K562 (cell line): ENCODE measurements at regions not wholly inside any gene's neighbourhood (a gene's known extent, or its start where the extent isn't known, plus 50 kb on each side); places are given as distances from the start of the nearest gene placed in this dataset.
A peak's percentile ranks its signal among the peaks of the same experiment; 100 is the strongest.

Source experiments
- ATAC-seq: fragments of 200-7000 bp; cut with Tn5 transposase; 3 replicates; pipeline ENCODE4 v1.9.1; 2020; ENCODE audit warnings: moderate library complexity
- BruUV-seq: library from RNA; stranded (reverse); fragments of 400-500 nt; replicated peaks from 2 replicates; lab custom pipeline; 2021; lab: Mats Ljungman, UMichigan
- CTCF ChIA-PET: fragments of 300-600 bp; formaldehyde crosslinking; extraction: SDS; loops from one replicate; lab custom pipeline; 2021; ENCODE audit warnings: low intra/inter-chr PET ratio; lab: Yijun Ruan, JAX
- POLR2A ChIA-PET: fragments of 300-600, 350-650 bp; sonication (Branson Sonifier 250); formaldehyde crosslinking; extraction: SDS; loops from one replicate; lab custom pipeline; 2021; ENCODE audit warnings: antibody characterized with exemption, inconsistent platforms; lab: Yijun Ruan, JAX
- DNase-seq, 4 experiments: peaks; one replicate each; pipeline versions ENCODE4 v3.0.0 to v3.0.0-alpha.2; 2011 to 2018; ENCODE audit warnings: low spot score in 3 of 4, mixed read lengths in 3 of 4; ENCODE audit errors: extremely low read depth in 1 of 4
- FAIRE-seq: peaks from 2 replicates; lab custom pipeline; 2011; peaks lifted over from hg19 to GRCh38; lab: Jason Lieb, UNC
- H2AFZ ChIP-seq: 2 replicates; pipeline ENCODE4 v1.6.0; 2011; ENCODE audit warnings: low read depth, low read length, control low read depth, inconsistent platforms
- H3K27ac ChIP-seq: fragments of 200-600 bp; 3 replicates; pipeline ENCODE4 v1.8.0; 2011; ENCODE audit warnings: low read depth, mild to moderate bottlenecking, control low read depth, inconsistent platforms, low read length, moderate library complexity, mixed read lengths; ENCODE audit errors: extremely low read depth
- H3K27me3 ChIP-seq, 2 experiments: fragments of 300-600 bp in 1 of 2; 2 replicates in 1 of 2; 3 replicates in 1 of 2; pipeline versions ENCODE4 v1.6.0 to v1.8.0; 2011; ENCODE audit warnings: inconsistent platforms in 2 of 2, low read length in 2 of 2, mild to moderate bottlenecking in 1 of 2, mixed read lengths in 1 of 2, moderate library complexity in 1 of 2; ENCODE audit not compliant: control insufficient read depth in 2 of 2, insufficient read depth in 2 of 2
- H3K36me3 ChIP-seq: fragments of 300-600 bp; 3 replicates; pipeline ENCODE4 v1.8.0; 2011; ENCODE audit warnings: mild to moderate bottlenecking, low read length, inconsistent platforms; ENCODE audit not compliant: control insufficient read depth, insufficient read depth
- H3K4me1 ChIP-seq, 2 experiments: fragments of 200-600 bp in 1 of 2; replicated peaks in 1 of 2; 2 replicates in 1 of 2; 3 replicates in 1 of 2; pipeline versions ENCODE4 v1.5.1 to v1.8.0; 2011; ENCODE audit warnings: inconsistent platforms in 2 of 2, low read length in 2 of 2, mild to moderate bottlenecking in 1 of 2, mixed read lengths in 1 of 2, moderate library complexity in 1 of 2; ENCODE audit not compliant: control insufficient read depth in 2 of 2, insufficient read depth in 2 of 2
- H3K4me2 ChIP-seq: 2 replicates; pipeline ENCODE4 v1.6.1; 2011; ENCODE audit warnings: low read length, control low read depth, inconsistent platforms, mixed read lengths; ENCODE audit not compliant: insufficient read depth
- H3K4me3 ChIP-seq: fragments of 200-600 bp; sonication (generic), shearing (Covaris generic); 2 replicates; pipeline ENCODE4 v1.5.1; 2016; ENCODE audit warnings: control low read depth, inconsistent platforms
- H3K79me2 ChIP-seq: fragments of 200-600 bp; 3 replicates; pipeline ENCODE4 v1.8.0; 2011; ENCODE audit warnings: low read length, inconsistent platforms; ENCODE audit not compliant: control insufficient read depth, insufficient read depth
- H3K9ac ChIP-seq, 2 experiments: 2 replicates each; pipeline versions ENCODE4 v1.6.0 to v1.6.1; 2011; ENCODE audit warnings: low read depth in 2 of 2, low read length in 2 of 2, control low read depth in 1 of 2, inconsistent platforms in 1 of 2, mild to moderate bottlenecking in 1 of 2, mixed read lengths in 1 of 2; ENCODE audit not compliant: insufficient read depth in 1 of 2
- H3K9me1 ChIP-seq: one replicate; pipeline ENCODE4 v1.6.0; 2011; ENCODE audit warnings: inconsistent platforms, mild to moderate bottlenecking, low read length, moderate library complexity; ENCODE audit not compliant: control insufficient read depth, insufficient read depth
- H3K9me3 ChIP-seq: replicated peaks from 2 replicates; pipeline ENCODE4 v1.5.1; 2011; ENCODE audit warnings: low read depth, low read length, inconsistent platforms; ENCODE audit not compliant: control insufficient read depth, insufficient read depth
- H4K20me1 ChIP-seq: replicated peaks from 2 replicates; pipeline ENCODE4 v1.6.1; 2011; ENCODE audit warnings: low read length, inconsistent platforms, mixed read lengths; ENCODE audit not compliant: control insufficient read depth, insufficient read depth
- BDP1 ChIP-seq: IDR thresholded peaks from 3 replicates; pipeline ENCODE4 v1.6.1; 2011; ENCODE audit not compliant: insufficient read length, insufficient read depth
- NEUROD1 ChIP-seq: fragments of 150-350 bp; IDR thresholded peaks from 2 replicates; pipeline ENCODE4 v1.6.1; 2014; ENCODE audit warnings: borderline replicate concordance, low read length, low read depth; ENCODE audit not compliant: partially characterized antibody
- NFE2 ChIP-seq: IDR thresholded peaks from 2 replicates; pipeline ENCODE4 v1.6.1; 2014; ENCODE audit warnings: antibody characterized with exemption, low read depth
- SIX5 ChIP-seq, 2 experiments: IDR thresholded peaks; 2 replicates each; pipeline ENCODE4 v1.6.1; 2011; ENCODE audit warnings: low read length in 2 of 2, borderline replicate concordance in 1 of 2, low read depth in 1 of 2, mild to moderate bottlenecking in 1 of 2, moderate library complexity in 1 of 2; ENCODE audit not compliant: insufficient read depth in 1 of 2
- SRSF1 ChIP-seq: fragments of 200-400 bp; formaldehyde crosslinking; IDR thresholded peaks from 2 replicates; pipeline ENCODE4 v1.6.1; 2017; ENCODE audit warnings: mild to moderate bottlenecking, low read depth, low read length, moderate library complexity
- STAT5A ChIP-seq: IDR thresholded peaks from 2 replicates; pipeline ENCODE4 v1.6.1; 2012; ENCODE audit warnings: low read length, inconsistent platforms, borderline replicate concordance
- TAF7 ChIP-seq: fragments of 450-650 bp; IDR thresholded peaks from 2 replicates; pipeline ENCODE4 v1.6.1; 2016; ENCODE audit warnings: missing genetic modification characterization, missing compliant biosample characterization
- TSC22D4 ChIP-seq: fragments of 450-650 bp; IDR thresholded peaks from 2 replicates; pipeline ENCODE4 v1.6.1; 2016; ENCODE audit warnings: missing genetic modification characterization, missing biosample characterization, control low read depth
- ZBTB1 ChIP-seq: sonication (generic); formaldehyde crosslinking; IDR thresholded peaks from 2 replicates; pipeline ENCODE4 v1.8.1; 2023; ENCODE audit warnings: missing genetic modification reagents, low read depth, mild to moderate bottlenecking, borderline replicate concordance
- ZNF23 ChIP-seq: fragments of 250-450 bp; sonication (Bioruptor Pico); IDR thresholded peaks from 2 replicates; pipeline ENCODE4 v1.4.0; 2020; ENCODE audit warnings: mild to moderate bottlenecking
- ZNF316 ChIP-seq: fragments of 450-650 bp; IDR thresholded peaks from 2 replicates; pipeline ENCODE4 v1.6.1; 2016
- WGBS: fragments of 100-300 bp; shearing (Covaris generic); methylation state at CpG from one replicate; pipeline ENCODE4 v1.1.6; 2016; ENCODE audit warnings: low coverage, mixed read lengths; ENCODE audit not compliant: insufficient coverage; ENCODE audit errors: missing lambda C conversion rate; 5-methylcytosine and 5-hydroxymethylcytosine counted together
- in situ Hi-C: fragments of 300-500 bp; cut with MboI; formaldehyde crosslinking; loops from 4 replicates; pipeline ENCODE4 v1.15.0; 2018; ENCODE audit warnings: inconsistent platforms, mixed read lengths
- intact Hi-C: fragments of 100-400 bp; cut with micrococcal nuclease; formaldehyde crosslinking; loops from 2 replicates; pipeline ENCODE4 v1.14.2; 2022
- TF ChIP-seq, protein P1 (sequence below): fragments of 450-650 bp; IDR thresholded peaks from 2 replicates; pipeline ENCODE4 v1.6.1; 2014; ENCODE audit warnings: low read depth, mild to moderate bottlenecking, moderate library complexity, borderline replicate concordance
- TF ChIP-seq, protein P2 (sequence below): fragments of 450-650 bp; IDR thresholded peaks from 2 replicates; pipeline ENCODE4 v1.6.1; 2017; ENCODE audit warnings: antibody characterized with exemption

DNA sequence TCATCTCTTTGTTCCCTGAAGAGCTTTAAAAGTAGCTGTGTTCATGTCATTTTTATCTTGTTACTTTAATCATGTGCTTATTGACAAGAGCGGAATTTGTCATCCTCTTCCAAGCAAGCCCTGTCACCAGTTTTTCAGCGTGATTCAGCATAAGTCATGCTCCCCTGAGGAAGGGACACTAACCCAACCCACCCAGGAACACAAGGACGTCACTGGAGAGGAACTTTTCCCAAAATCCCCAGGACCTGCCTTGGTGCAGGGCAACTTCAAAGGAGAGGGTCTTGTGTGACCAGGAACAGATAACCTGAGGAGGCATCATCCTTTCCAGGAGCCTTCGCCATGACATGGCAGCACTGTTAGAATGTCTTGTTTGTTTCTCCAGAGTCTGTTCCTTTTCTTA, 107.1 kb upstream of the DIO3 start (continued):
- TF ChIP-seq NEUROD1: no peak
- TF ChIP-seq ZNF316: peak; percentile 69
- peak; percentile 66 for TF ChIP-seq NFE2
- TF ChIP-seq TSC22D4 (tag): no peak
- TF ChIP-seq SIX5 (IDR thresholded peaks at IDR 0.05; ENCODE audit: borderline replicate concordance in 1 of 2, insufficient read depth in 1 of 2, low read depth in 1 of 2, low read length in 2 of 2): no peak

DNA sequence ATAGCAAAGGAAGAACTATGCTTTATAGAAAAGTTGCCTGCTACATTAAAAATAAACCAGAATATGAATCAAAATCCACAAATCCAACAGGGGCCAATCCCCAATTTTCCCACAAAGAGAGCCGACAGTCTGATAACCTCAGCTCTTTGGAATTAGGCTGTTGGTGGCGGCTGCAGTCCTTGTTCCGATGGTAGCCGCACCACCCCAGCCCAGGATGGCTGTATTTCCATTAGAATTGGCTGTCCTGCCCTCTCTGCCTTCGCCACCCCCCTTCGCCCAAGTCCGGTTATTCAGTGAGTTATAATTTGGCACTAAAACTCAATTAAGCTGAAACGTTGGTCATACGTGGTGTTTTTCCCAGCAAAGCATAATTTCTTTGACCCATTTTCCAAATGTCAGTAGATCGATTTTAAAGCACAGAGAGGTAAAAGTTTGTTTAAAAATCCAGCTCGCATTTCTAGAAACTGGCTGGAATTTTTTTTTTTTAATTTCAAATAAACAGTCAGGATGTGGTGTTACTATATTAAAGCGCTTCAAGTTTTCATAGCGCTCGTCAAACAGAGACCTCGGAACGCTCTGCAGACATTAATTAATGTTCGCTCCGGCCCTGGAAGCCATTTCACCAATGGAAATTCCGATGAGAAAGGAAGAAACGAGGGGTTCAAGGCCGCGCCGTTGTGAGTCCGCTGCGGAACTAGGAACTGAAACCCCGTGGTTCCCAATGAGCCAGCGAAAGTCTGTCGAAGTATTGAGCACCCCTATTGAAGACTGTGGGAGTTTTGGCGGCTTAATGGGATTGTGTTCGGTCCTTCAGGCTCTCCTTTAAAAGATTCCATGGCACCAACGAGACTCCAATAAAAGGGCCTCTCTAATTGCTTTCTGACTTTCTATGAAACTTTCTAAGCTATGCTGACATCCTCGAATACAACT, 104.8 kb upstream of the DIO3 start:
- CTCF ChIA-PET: interaction anchor here (0.6 kb wide), 1 partner anchor 109 kb away, joined by 5 read pairs; no protein-coding TSS in a partner anchor
- TF ChIP-seq TAF7 (no peak), ZNF23 (no peak), BDP1 (no peak), ZBTB1 (CRISPR knock-in tag) (no peak), STAT5A (no peak), SRSF1 (no peak)
- TF ChIP-seq, protein P1, sequence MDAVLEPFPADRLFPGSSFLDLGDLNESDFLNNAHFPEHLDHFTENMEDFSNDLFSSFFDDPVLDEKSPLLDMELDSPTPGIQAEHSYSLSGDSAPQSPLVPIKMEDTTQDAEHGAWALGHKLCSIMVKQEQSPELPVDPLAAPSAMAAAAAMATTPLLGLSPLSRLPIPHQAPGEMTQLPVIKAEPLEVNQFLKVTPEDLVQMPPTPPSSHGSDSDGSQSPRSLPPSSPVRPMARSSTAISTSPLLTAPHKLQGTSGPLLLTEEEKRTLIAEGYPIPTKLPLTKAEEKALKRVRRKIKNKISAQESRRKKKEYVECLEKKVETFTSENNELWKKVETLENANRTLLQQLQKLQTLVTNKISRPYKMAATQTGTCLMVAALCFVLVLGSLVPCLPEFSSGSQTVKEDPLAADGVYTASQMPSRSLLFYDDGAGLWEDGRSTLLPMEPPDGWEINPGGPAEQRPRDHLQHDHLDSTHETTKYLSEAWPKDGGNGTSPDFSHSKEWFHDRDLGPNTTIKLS: no peak
- TF ChIP-seq, protein P2, sequence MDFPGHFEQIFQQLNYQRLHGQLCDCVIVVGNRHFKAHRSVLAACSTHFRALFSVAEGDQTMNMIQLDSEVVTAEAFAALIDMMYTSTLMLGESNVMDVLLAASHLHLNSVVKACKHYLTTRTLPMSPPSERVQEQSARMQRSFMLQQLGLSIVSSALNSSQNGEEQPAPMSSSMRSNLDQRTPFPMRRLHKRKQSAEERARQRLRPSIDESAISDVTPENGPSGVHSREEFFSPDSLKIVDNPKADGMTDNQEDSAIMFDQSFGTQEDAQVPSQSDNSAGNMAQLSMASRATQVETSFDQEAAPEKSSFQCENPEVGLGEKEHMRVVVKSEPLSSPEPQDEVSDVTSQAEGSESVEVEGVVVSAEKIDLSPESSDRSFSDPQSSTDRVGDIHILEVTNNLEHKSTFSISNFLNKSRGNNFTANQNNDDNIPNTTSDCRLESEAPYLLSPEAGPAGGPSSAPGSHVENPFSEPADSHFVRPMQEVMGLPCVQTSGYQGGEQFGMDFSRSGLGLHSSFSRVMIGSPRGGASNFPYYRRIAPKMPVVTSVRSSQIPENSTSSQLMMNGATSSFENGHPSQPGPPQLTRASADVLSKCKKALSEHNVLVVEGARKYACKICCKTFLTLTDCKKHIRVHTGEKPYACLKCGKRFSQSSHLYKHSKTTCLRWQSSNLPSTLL: no peak

More for the DNA sequence above, 104.8 kb upstream of the DIO3 start:
- Histone ChIP-seq H3K4me3 (no peak overlapping the region), H3K4me1 (peaks cover 0 to 9% of the 10 kb centered on the region in 2 experiments; a peak in 3 of 5 replicates), H3K4me2 (no peak overlapping the region), H3K79me2 (no peaks in the 10 kb centered on the region), H4K20me1 (no peaks in the 10 kb centered on the region), H2AFZ (no peak overlapping the region), H3K9me1 (no peaks in the 10 kb centered on the region), H3K9me3 (no peaks in the 10 kb centered on the region), H3K27ac (no peak overlapping the region), H3K9ac (no peak overlapping the region), H3K27me3 (peaks cover 12 to 36% of the 10 kb centered on the region in 2 experiments; a peak in 3 of 5 replicates), H3K36me3 (no peaks in the 10 kb centered on the region)
- BruUV-seq: no TSS peak
- POLR2A ChIA-PET: interaction anchor here (0.7 kb wide), 1 partner anchor 15 kb away, joined by 3 read pairs; no protein-coding TSS in a partner anchor
- FAIRE-seq (no peak), DNase-seq (no peak), ATAC-seq (no peak)
- in situ Hi-C loops (no loop called here), intact Hi-C loops (no loop called here)
- WGBS: 2% methylated on average over 29 of the region's 32 CpGs
